SH-SY5Y (cell line): ENCODE measurements at regions not wholly inside any gene's neighbourhood (a gene's known extent, or its start where the extent isn't known, plus 50 kb on each side); places are given as distances from the start of the nearest gene placed in this dataset.

Experiments
- GATA2 ChIP-seq: IDR thresholded peaks from 2 replicates; pipeline ENCODE4 v1.6.1; 2011; ENCODE audit warnings: mild to moderate bottlenecking, low read depth, low read length
- GATA3 ChIP-seq: IDR thresholded peaks from 2 replicates; pipeline ENCODE4 v1.6.1; 2011; ENCODE audit warnings: low read depth, mild to moderate bottlenecking, low read length, moderate library complexity

GRCh38 chr9:107872457-107873192 is 383.1 kb upstream of the KLF4 start:
- TF ChIP-seq GATA2 (no peak), GATA3 (no peak)
